ENCODE measurements at regions not wholly inside any gene's neighbourhood (a gene's known extent, or its start where the extent isn't known, plus 50 kb on each side); places are given as distances from the start of the nearest gene placed in this dataset.

DNA sequence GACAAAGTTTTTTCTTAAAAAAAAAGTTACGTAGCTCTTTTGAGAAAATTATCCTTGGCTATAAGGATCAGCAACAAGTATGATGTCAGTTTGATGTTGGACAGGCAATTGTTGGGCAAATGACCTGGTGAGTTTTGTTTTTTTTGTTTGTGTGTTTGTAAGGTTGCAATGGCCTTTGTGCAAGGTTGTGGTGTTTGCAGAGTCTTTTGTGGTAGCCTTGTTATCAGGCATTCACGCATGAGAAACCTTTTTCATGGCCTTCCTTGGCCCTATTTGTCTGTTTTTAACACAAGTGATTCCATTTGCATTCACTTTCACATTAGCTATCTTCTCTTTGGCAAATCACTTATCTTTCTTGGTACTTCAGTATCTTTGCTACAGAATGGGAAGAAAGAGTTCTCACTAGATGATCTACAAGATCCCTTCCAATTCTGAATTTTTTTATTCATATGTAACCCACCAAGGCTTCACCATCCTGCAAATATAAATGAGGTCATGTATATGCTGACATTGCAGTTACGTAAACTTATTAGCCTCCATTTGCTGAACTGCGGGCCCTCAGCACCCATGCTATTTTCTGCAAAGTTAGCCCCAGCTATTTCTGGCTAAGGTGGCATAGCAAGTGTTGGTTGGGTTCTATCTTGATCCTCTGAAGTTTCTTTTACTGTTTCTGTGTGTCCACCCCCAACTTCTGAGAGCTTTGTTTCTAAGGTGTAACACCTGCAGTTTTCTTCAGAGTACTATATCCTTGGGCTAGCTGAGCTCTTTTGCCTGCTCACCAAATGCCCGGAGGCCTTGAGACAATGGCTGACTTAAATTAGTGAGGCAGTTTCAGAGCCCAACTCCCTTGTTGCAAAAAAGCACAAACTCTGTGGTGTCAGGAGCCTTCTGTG lies 667.1 kb downstream of the IRS1 start:
- H2BK20ac ChIP-seq (ENCODE audit: low read depth, low read length, poor library complexity, severe bottlenecking) = no peak overlapping the region
- no peaks in the 10 kb centered on the region; the same call in 1 of the 2 replicates for H3K4me1 ChIP-seq (ENCODE audit: insufficient read depth, low read length)
- Mint-ChIP-seq H3K4me1 (peaks cover 20 to 23% of the 10 kb centered on the region in 2 experiments), H3K4me3 (no peak overlapping the region), H3K9me3 (no peaks in the 10 kb centered on the region), H3K36me3 (ENCODE audit: insufficient read depth in 1 of 3, low read depth in 3 of 3) (no peaks in the 10 kb centered on the region), H3K27me3 (ENCODE audit: low read depth) (no peaks in the 10 kb centered on the region), H3K27ac (peak overlapping the region in 2 of 3 experiments; percentile 3 to 34; a peak in 1 of 7 replicates)
- H2BK120ac ChIP-seq (ENCODE audit: low read depth, low read length, poor library complexity, severe bottlenecking) = no peak overlapping the region
- no peak overlapping the region for H3K4me2 ChIP-seq (ENCODE audit: insufficient read depth, insufficient read length, low read length)
- H3K79me1 ChIP-seq (ENCODE audit: insufficient read depth, low read depth, low read length, poor library complexity, severe bottlenecking) = no peaks in the 10 kb centered on the region
- no peaks in the 10 kb centered on the region for H4K20me1 ChIP-seq (ENCODE audit: control insufficient read depth, insufficient read depth, insufficient read length)
- H3K23ac ChIP-seq (ENCODE audit: insufficient read length, low read depth, low read length) = no peak overlapping the region
- no peak overlapping the region for H4K91ac ChIP-seq (ENCODE audit: insufficient read length, low read depth, low read length)
- H3T11ph ChIP-seq (ENCODE audit: low read length) = no peak overlapping the region
- H3K14ac ChIP-seq (ENCODE audit: insufficient read depth, low read length) = no peak overlapping the region
- no CpG with 5 or more reads among the region's 5 CpGs for WGBS (ENCODE audit: extremely low coverage, insufficient read length, low lambda C conversion rate)
- no peak overlapping the region for H3K27ac ChIP-seq (ENCODE audit: insufficient read length, low read depth, low read length)
- no peak overlapping the region for H3K9ac ChIP-seq (ENCODE audit: extremely low read depth, insufficient read length, low read length)
- no peak overlapping the region for H2BK5ac ChIP-seq (ENCODE audit: insufficient read length, low read length)
- TF ChIP-seq, protein P1, sequence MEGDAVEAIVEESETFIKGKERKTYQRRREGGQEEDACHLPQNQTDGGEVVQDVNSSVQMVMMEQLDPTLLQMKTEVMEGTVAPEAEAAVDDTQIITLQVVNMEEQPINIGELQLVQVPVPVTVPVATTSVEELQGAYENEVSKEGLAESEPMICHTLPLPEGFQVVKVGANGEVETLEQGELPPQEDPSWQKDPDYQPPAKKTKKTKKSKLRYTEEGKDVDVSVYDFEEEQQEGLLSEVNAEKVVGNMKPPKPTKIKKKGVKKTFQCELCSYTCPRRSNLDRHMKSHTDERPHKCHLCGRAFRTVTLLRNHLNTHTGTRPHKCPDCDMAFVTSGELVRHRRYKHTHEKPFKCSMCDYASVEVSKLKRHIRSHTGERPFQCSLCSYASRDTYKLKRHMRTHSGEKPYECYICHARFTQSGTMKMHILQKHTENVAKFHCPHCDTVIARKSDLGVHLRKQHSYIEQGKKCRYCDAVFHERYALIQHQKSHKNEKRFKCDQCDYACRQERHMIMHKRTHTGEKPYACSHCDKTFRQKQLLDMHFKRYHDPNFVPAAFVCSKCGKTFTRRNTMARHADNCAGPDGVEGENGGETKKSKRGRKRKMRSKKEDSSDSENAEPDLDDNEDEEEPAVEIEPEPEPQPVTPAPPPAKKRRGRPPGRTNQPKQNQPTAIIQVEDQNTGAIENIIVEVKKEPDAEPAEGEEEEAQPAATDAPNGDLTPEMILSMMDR (conservative IDR thresholded peaks at IDR 0.05) = no peak
- no peak overlapping the region for H2AK5ac ChIP-seq (ENCODE audit: insufficient read length, low read length)
- H2BK15ac ChIP-seq (ENCODE audit: low read depth, low read length) = no peak overlapping the region
- no peaks in the 10 kb centered on the region for H3K79me2 ChIP-seq (ENCODE audit: insufficient read depth, low read length)
- H3K9me3 ChIP-seq (ENCODE audit: control insufficient read depth, low read depth, low read length) = no peaks in the 10 kb centered on the region
- no peak overlapping the region for H4K8ac ChIP-seq (replicated peaks; ENCODE audit: insufficient read length, low read depth, low read length)
- no peaks in the 10 kb centered on the region for H3K23me2 ChIP-seq (ENCODE audit: insufficient read length, low read depth, low read length, poor library complexity, severe bottlenecking)
- H2BK12ac ChIP-seq (ENCODE audit: insufficient read length, low read depth, low read length) = no peak overlapping the region
- H3K27me3 ChIP-seq (ENCODE audit: insufficient read depth, low read length) = no peaks in the 10 kb centered on the region
- no peak overlapping the region for H2AFZ ChIP-seq (ENCODE audit: low read length)
- H3K4ac ChIP-seq (ENCODE audit: low read depth, low read length) = no peak overlapping the region
- H3K56ac ChIP-seq (ENCODE audit: insufficient read length, low read depth, low read length) = no peak overlapping the region
- DNase-seq = no peak
- H3K18ac ChIP-seq (ENCODE audit: insufficient read length, low read depth, low read length) = no peak overlapping the region
- no peak overlapping the region for H4K5ac ChIP-seq (ENCODE audit: insufficient read length, low read depth, low read length)

Data from H9 (cell line).